ENCODE measurements at regions not wholly inside any gene's neighbourhood (a gene's known extent, or its start where the extent isn't known, plus 50 kb on each side); places are given as distances from the start of the nearest gene placed in this dataset.

GRCh38 chr7:57343901-57344622 lies 105.9 kb upstream of the ZNF716 start:
- Histone ChIP-seq H3K4me1 (no peaks in the 10 kb centered on the region), H3K27ac (no peak overlapping the region), H3K36me3 (replicated peaks in 1 of 2; ENCODE audit: insufficient read depth in 1 of 2, low read depth in 2 of 2) (no peaks in the 10 kb centered on the region), H3K9me3 (no peaks in the 10 kb centered on the region), H3K27me3 (no peaks in the 10 kb centered on the region), H3K4me3 (no peak overlapping the region)
- DNase-seq (no peak), ATAC-seq (no peak)
- TF ChIP-seq POLR2A (IDR thresholded peaks at IDR 0.05) (no peak), CTCF (IDR thresholded peaks at IDR 0.05) (no peak)
- intact Hi-C loops (cut with DNase I), result no loop called here
- WGBS, 2 donors, result 56 to 78% methylated on average over 8 to 15 of the region's 15 CpGs

- no peak for ATAC-seq
- Histone ChIP-seq H3K27ac (no peak overlapping the region), H3K9me3 (no peaks in the 10 kb centered on the region), H3K4me1 (no peaks in the 10 kb centered on the region), H3K36me3 (replicated peaks in 1 of 2; ENCODE audit: insufficient read depth in 1 of 2, low read depth in 2 of 2) (no peaks in the 10 kb centered on the region), H3K4me3 (no peak overlapping the region), H3K27me3 (no peaks in the 10 kb centered on the region)
- intact Hi-C loops (cut with DNase I), result no loop called here
- 58 to 70% methylated on average over 4 of the region's 4 CpGs for WGBS, 2 donors
- TF ChIP-seq POLR2A (IDR thresholded peaks at IDR 0.05) (no peak), CTCF (IDR thresholded peaks at IDR 0.05) (no peak)
- no peak for DNase-seq
Measured at GRCh38 chr7:57344957-57345356, 105.0 kb upstream of the ZNF716 start.

- TF ChIP-seq CTCF (IDR thresholded peaks at IDR 0.05), result no peak
- TF ChIP-seq POLR2A (IDR thresholded peaks at IDR 0.05), result no peak
- Histone ChIP-seq H3K4me3 (no peak overlapping the region), H3K27ac (no peak overlapping the region), H3K4me1 (no peaks in the 10 kb centered on the region), H3K36me3 (replicated peaks in 1 of 2; ENCODE audit: insufficient read depth in 1 of 2, low read depth in 2 of 2) (no peaks in the 10 kb centered on the region), H3K9me3 (no peaks in the 10 kb centered on the region), H3K27me3 (no peaks in the 10 kb centered on the region)
- WGBS, 2 donors, result 45 to 55% methylated on average over 4 to 7 of the region's 7 CpGs
- DNase-seq, result no peak
- intact Hi-C loops (cut with DNase I), result no loop called here
- ATAC-seq, result no peak
Measured at GRCh38 chr7:57348646-57349269, 101.2 kb upstream of the ZNF716 start.

GRCh38 chr7:57354195-57354594 lies 95.8 kb upstream of the ZNF716 start:
- Histone ChIP-seq H3K4me3 (no peak overlapping the region), H3K27ac (no peak overlapping the region), H3K36me3 (replicated peaks in 1 of 2; ENCODE audit: insufficient read depth in 1 of 2, low read depth in 2 of 2) (no peaks in the 10 kb centered on the region), H3K9me3 (no peaks in the 10 kb centered on the region), H3K4me1 (no peaks in the 10 kb centered on the region), H3K27me3 (no peaks in the 10 kb centered on the region)
- WGBS, 2 donors, result 66 to 68% methylated on average over 3 of the region's 3 CpGs
- DNase-seq (no peak), ATAC-seq (no peak)
- TF ChIP-seq POLR2A (IDR thresholded peaks at IDR 0.05) (no peak), CTCF (IDR thresholded peaks at IDR 0.05) (no peak)
- intact Hi-C loops (cut with DNase I), result no loop called here

Measured in body of pancreas (tissue), 4 donors.